K562 (cell line): ENCODE measurements at regions not wholly inside any gene's neighbourhood (a gene's known extent, or its start where the extent isn't known, plus 50 kb on each side); places are given as distances from the start of the nearest gene placed in this dataset.

Experiments
- ATAC-seq: fragments of 200-7000 bp; cut with Tn5 transposase; 3 replicates; pipeline ENCODE4 v1.9.1; 2020; ENCODE audit warnings: moderate library complexity
- BruUV-seq: library from RNA; stranded (reverse); fragments of 400-500 nt; replicated peaks from 2 replicates; lab custom pipeline; 2021; lab: Mats Ljungman, UMichigan
- CTCF ChIA-PET: fragments of 300-600 bp; formaldehyde crosslinking; extraction: SDS; loops from one replicate; lab custom pipeline; 2021; ENCODE audit warnings: low intra/inter-chr PET ratio; lab: Yijun Ruan, JAX
- POLR2A ChIA-PET: fragments of 300-600, 350-650 bp; sonication (Branson Sonifier 250); formaldehyde crosslinking; extraction: SDS; loops from one replicate; lab custom pipeline; 2021; ENCODE audit warnings: antibody characterized with exemption, inconsistent platforms; lab: Yijun Ruan, JAX
- DNase-seq, 4 experiments: peaks; one replicate each; pipeline versions ENCODE4 v3.0.0 to v3.0.0-alpha.2; 2011 to 2018; ENCODE audit warnings: low spot score in 3 of 4, mixed read lengths in 3 of 4; ENCODE audit errors: extremely low read depth in 1 of 4
- FAIRE-seq: peaks from 2 replicates; lab custom pipeline; 2011; peaks lifted over from hg19 to GRCh38; lab: Jason Lieb, UNC
- H2AFZ ChIP-seq: 2 replicates; pipeline ENCODE4 v1.6.0; 2011; ENCODE audit warnings: low read depth, low read length, control low read depth, inconsistent platforms
- H3K27ac ChIP-seq: fragments of 200-600 bp; 3 replicates; pipeline ENCODE4 v1.8.0; 2011; ENCODE audit warnings: low read depth, mild to moderate bottlenecking, control low read depth, inconsistent platforms, low read length, moderate library complexity, mixed read lengths; ENCODE audit errors: extremely low read depth
- H3K27me3 ChIP-seq, 2 experiments: fragments of 300-600 bp in 1 of 2; 2 replicates in 1 of 2; 3 replicates in 1 of 2; pipeline versions ENCODE4 v1.6.0 to v1.8.0; 2011; ENCODE audit warnings: inconsistent platforms in 2 of 2, low read length in 2 of 2, mild to moderate bottlenecking in 1 of 2, mixed read lengths in 1 of 2, moderate library complexity in 1 of 2; ENCODE audit not compliant: control insufficient read depth in 2 of 2, insufficient read depth in 2 of 2
- H3K36me3 ChIP-seq: fragments of 300-600 bp; 3 replicates; pipeline ENCODE4 v1.8.0; 2011; ENCODE audit warnings: mild to moderate bottlenecking, low read length, inconsistent platforms; ENCODE audit not compliant: control insufficient read depth, insufficient read depth
- H3K4me1 ChIP-seq, 2 experiments: fragments of 200-600 bp in 1 of 2; replicated peaks in 1 of 2; 2 replicates in 1 of 2; 3 replicates in 1 of 2; pipeline versions ENCODE4 v1.5.1 to v1.8.0; 2011; ENCODE audit warnings: inconsistent platforms in 2 of 2, low read length in 2 of 2, mild to moderate bottlenecking in 1 of 2, mixed read lengths in 1 of 2, moderate library complexity in 1 of 2; ENCODE audit not compliant: control insufficient read depth in 2 of 2, insufficient read depth in 2 of 2
- H3K4me2 ChIP-seq: 2 replicates; pipeline ENCODE4 v1.6.1; 2011; ENCODE audit warnings: low read length, control low read depth, inconsistent platforms, mixed read lengths; ENCODE audit not compliant: insufficient read depth
- H3K4me3 ChIP-seq: fragments of 200-600 bp; sonication (generic), shearing (Covaris generic); 2 replicates; pipeline ENCODE4 v1.5.1; 2016; ENCODE audit warnings: control low read depth, inconsistent platforms
- H3K79me2 ChIP-seq: fragments of 200-600 bp; 3 replicates; pipeline ENCODE4 v1.8.0; 2011; ENCODE audit warnings: low read length, inconsistent platforms; ENCODE audit not compliant: control insufficient read depth, insufficient read depth
- H3K9ac ChIP-seq, 2 experiments: 2 replicates each; pipeline versions ENCODE4 v1.6.0 to v1.6.1; 2011; ENCODE audit warnings: low read depth in 2 of 2, low read length in 2 of 2, control low read depth in 1 of 2, inconsistent platforms in 1 of 2, mild to moderate bottlenecking in 1 of 2, mixed read lengths in 1 of 2; ENCODE audit not compliant: insufficient read depth in 1 of 2
- H3K9me1 ChIP-seq: one replicate; pipeline ENCODE4 v1.6.0; 2011; ENCODE audit warnings: inconsistent platforms, mild to moderate bottlenecking, low read length, moderate library complexity; ENCODE audit not compliant: control insufficient read depth, insufficient read depth
- H3K9me3 ChIP-seq: replicated peaks from 2 replicates; pipeline ENCODE4 v1.5.1; 2011; ENCODE audit warnings: low read depth, low read length, inconsistent platforms; ENCODE audit not compliant: control insufficient read depth, insufficient read depth
- H4K20me1 ChIP-seq: replicated peaks from 2 replicates; pipeline ENCODE4 v1.6.1; 2011; ENCODE audit warnings: low read length, inconsistent platforms, mixed read lengths; ENCODE audit not compliant: control insufficient read depth, insufficient read depth
- CEBPG ChIP-seq, 3 experiments: fragments of 200-800 bp in 1 of 3; sonication (Bioruptor generic) in 1 of 3; sonication (generic) in 1 of 3; formaldehyde crosslinking in 1 of 3; IDR thresholded peaks in 2 of 3; conservative IDR thresholded peaks in 1 of 3; 2 replicates each; pipeline versions ENCODE4 v1.6.1 to v1.8.0; 2016 to 2022; ENCODE audit warnings: missing compliant biosample characterization in 2 of 3, missing genetic modification characterization in 2 of 3, mild to moderate bottlenecking in 1 of 3, missing genetic modification reagents in 1 of 3
- DPF2 ChIP-seq: fragments of 450-650 bp; IDR thresholded peaks from 2 replicates; pipeline ENCODE4 v1.6.1; 2016
- FOSL1 ChIP-seq: fragments of 200-800 bp; sonication (Bioruptor generic); conservative IDR thresholded peaks from 2 replicates; pipeline ENCODE4 v1.6.1; 2016; ENCODE audit warnings: missing genetic modification characterization, missing compliant biosample characterization
- KAT8 ChIP-seq: fragments of 450-650 bp; IDR thresholded peaks from 2 replicates; pipeline ENCODE4 v1.6.1; 2016; ENCODE audit warnings: low read depth, mild to moderate bottlenecking
- SOX6 ChIP-seq: fragments of 450-650 bp; IDR thresholded peaks from 2 replicates; pipeline ENCODE4 v1.6.1; 2014; ENCODE audit warnings: mild to moderate bottlenecking
- ZNF146 ChIP-seq: IDR thresholded peaks from one replicate; pipeline ENCODE4 v1.6.1; 2018; ENCODE audit warnings: missing compliant biosample characterization; ENCODE audit not compliant: unreplicated experiment
- ZNF699 ChIP-seq: fragments of 250-450 bp; sonication (Bioruptor Pico); IDR thresholded peaks from 2 replicates; pipeline ENCODE4 v1.8.0; 2021; ENCODE audit warnings: mild to moderate bottlenecking, moderate library complexity; ENCODE audit not compliant: insufficient replicate concordance
- WGBS: fragments of 100-300 bp; shearing (Covaris generic); methylation state at CpG from one replicate; pipeline ENCODE4 v1.1.6; 2016; ENCODE audit warnings: low coverage, mixed read lengths; ENCODE audit not compliant: insufficient coverage; ENCODE audit errors: missing lambda C conversion rate; 5-methylcytosine and 5-hydroxymethylcytosine counted together
- in situ Hi-C: fragments of 300-500 bp; cut with MboI; formaldehyde crosslinking; loops from 4 replicates; pipeline ENCODE4 v1.15.0; 2018; ENCODE audit warnings: inconsistent platforms, mixed read lengths
- intact Hi-C: fragments of 100-400 bp; cut with micrococcal nuclease; formaldehyde crosslinking; loops from 2 replicates; pipeline ENCODE4 v1.14.2; 2022
- TF ChIP-seq, protein P1 (sequence below): sonication (generic); formaldehyde crosslinking; IDR thresholded peaks from 2 replicates; pipeline ENCODE4 v1.8.0; 2022; ENCODE audit warnings: mild to moderate bottlenecking, low read depth, missing genetic modification reagents
- TF ChIP-seq, protein P2 (sequence below), 2 experiments: fragments of 450-650 bp in 1 of 2; sonication (generic) in 1 of 2; formaldehyde crosslinking in 1 of 2; IDR thresholded peaks in 1 of 2; conservative IDR thresholded peaks in 1 of 2; 2 replicates each; pipeline versions ENCODE4 v1.6.1 to v1.8.1; 2016 to 2023; ENCODE audit warnings: mild to moderate bottlenecking in 2 of 2, moderate library complexity in 2 of 2, inconsistent platforms in 1 of 2, missing genetic modification reagents in 1 of 2

DNA sequence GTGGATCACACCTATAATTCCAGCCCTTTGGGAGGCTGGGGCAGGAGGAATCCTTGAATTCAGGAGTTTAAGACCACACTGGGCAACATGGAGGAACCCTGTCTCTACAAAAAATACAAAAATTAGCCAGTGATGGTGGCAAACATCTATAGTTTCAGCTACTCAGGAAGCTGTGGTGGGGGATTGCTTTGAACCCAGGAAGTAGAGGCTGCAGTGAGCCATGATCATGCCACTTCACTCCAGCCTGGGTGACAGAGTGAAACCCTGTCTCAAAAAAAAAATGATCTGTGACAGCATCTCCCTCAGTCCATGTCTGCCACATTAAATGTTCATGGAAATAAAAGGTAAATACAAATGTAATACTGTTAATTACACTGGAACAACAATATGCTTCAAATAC is 121.4 kb upstream of the COL5A2 start:
- no peaks in the 10 kb centered on the region for H3K9me3 ChIP-seq
- H3K27ac ChIP-seq: no peak overlapping the region
- intact Hi-C loops: loop anchor here (10.0 kb wide), 1 partner anchor 114 kb away; no protein-coding TSS in a partner anchor
- CTCF ChIA-PET: no interaction called here
- in situ Hi-C loops: no loop called here
- no peak overlapping the region for H3K4me2 ChIP-seq
- no peak overlapping the region for H3K9ac ChIP-seq
- no peak for FAIRE-seq
- H3K9me1 ChIP-seq: no peaks in the 10 kb centered on the region
- H3K4me3 ChIP-seq: no peak overlapping the region
- no peaks in the 10 kb centered on the region for H3K27me3 ChIP-seq
- no peak for ATAC-seq
- POLR2A ChIA-PET: no interaction called here
- BruUV-seq: no TSS peak
- TF ChIP-seq KAT8: no peak
- no peak for TF ChIP-seq DPF2
- TF ChIP-seq, protein P1, sequence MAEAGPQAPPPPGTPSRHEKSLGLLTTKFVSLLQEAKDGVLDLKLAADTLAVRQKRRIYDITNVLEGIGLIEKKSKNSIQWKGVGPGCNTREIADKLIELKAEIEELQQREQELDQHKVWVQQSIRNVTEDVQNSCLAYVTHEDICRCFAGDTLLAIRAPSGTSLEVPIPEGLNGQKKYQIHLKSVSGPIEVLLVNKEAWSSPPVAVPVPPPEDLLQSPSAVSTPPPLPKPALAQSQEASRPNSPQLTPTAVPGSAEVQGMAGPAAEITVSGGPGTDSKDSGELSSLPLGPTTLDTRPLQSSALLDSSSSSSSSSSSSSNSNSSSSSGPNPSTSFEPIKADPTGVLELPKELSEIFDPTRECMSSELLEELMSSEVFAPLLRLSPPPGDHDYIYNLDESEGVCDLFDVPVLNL (CRISPR knock-in tag): no peak
- no peak for TF ChIP-seq ZNF146
- H3K79me2 ChIP-seq: no peaks in the 10 kb centered on the region
- H2AFZ ChIP-seq: no peak overlapping the region
- H3K36me3 ChIP-seq: no peaks in the 10 kb centered on the region
- DNase-seq: no peak
- no peaks in the 10 kb centered on the region for H4K20me1 ChIP-seq
- H3K4me1 ChIP-seq: no peaks in the 10 kb centered on the region

DNA sequence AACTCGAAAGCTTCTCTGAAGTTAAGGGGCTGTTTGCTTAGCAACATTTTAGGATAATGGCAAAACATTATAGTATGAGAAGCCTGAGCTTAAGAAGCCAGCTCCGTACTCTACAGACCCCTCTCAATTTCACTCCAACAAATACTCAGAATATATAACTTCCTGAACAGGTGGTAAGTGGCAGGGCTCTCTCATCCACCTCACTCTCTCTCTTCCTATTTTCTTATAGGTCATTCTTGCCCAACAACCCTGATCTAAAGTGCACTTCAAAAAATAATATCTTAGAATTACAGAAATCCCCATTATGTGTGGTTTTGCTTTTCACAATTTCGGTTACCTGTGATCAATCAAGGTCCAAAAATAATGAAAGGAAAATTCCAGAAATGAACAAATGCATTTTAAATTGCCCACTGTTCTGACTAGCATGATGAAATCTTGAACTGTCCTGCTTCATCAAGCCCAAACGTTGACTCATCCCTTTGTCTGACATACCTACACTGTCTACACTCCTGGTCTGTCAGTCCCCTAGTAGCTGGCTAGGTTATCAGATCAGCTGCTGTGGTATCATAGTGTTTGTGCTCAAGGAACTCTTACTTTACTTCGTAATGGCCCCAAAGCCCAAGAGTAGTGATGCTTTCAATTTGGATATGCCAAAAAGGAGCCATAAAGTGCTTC is 122.8 kb upstream of the COL5A2 start:
- Histone ChIP-seq H2AFZ (no peak overlapping the region), H3K36me3 (no peaks in the 10 kb centered on the region), H3K79me2 (no peaks in the 10 kb centered on the region), H3K9me1 (no peaks in the 10 kb centered on the region), H3K27ac (no peak overlapping the region), H3K4me1 (no peaks in the 10 kb centered on the region), H4K20me1 (no peaks in the 10 kb centered on the region), H3K27me3 (no peaks in the 10 kb centered on the region), H3K4me3 (no peak overlapping the region), H3K9ac (no peak overlapping the region), H3K9me3 (no peaks in the 10 kb centered on the region), H3K4me2 (no peak overlapping the region)
- peak; percentile 61 for ATAC-seq
- no TSS peak for BruUV-seq
- CTCF ChIA-PET: no interaction called here
- in situ Hi-C loops: no loop called here
- 0% methylated on average over 5 of the region's 5 CpGs for WGBS
- FAIRE-seq: no peak
- no peak for DNase-seq
- TF ChIP-seq SOX6: peak; percentile 60; the same call in 1 of the 2 replicates
- no peak for TF ChIP-seq CEBPG (CRISPR knock-in tag; IDR thresholded peaks at IDR 0.05)
- TF ChIP-seq CEBPG (tag; conservative IDR thresholded peaks at IDR 0.05 in 1 of 2, IDR thresholded peaks at IDR 0.05 in 1 of 2): peak in 1 of 2 experiments; percentile 71; a peak in 2 of 4 replicates
- TF ChIP-seq ZNF699 (CRISPR knock-in tag): no peak
- TF ChIP-seq, protein P2, sequence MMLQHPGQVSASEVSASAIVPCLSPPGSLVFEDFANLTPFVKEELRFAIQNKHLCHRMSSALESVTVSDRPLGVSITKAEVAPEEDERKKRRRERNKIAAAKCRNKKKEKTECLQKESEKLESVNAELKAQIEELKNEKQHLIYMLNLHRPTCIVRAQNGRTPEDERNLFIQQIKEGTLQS (IDR thresholded peaks at IDR 0.05): peak; percentile 48; the same call in 1 of the 2 replicates
- TF ChIP-seq, protein P2 (CRISPR knock-in tag; conservative IDR thresholded peaks at IDR 0.05): no peak
- 0 out of 2 replicates have a peak, but pooled peaks have one; percentile 27 for TF ChIP-seq FOSL1
- intact Hi-C loops: loop anchor here (10.0 kb wide), 1 partner anchor 112 kb away; no protein-coding TSS in a partner anchor
- POLR2A ChIA-PET: no interaction called here
